ENCODE measurements at regions not wholly inside any gene's neighbourhood (a gene's known extent, or its start where the extent isn't known, plus 50 kb on each side); places are given as distances from the start of the nearest gene placed in this dataset.
A peak's percentile ranks its signal among the peaks of the same experiment; 100 is the strongest.

- H3K9me3 ChIP-seq (ENCODE audit: control insufficient read depth in 4 of 4, low read length in 3 of 4), result peaks cover 9 to 29% (median 15%) of the 10 kb centered on the region in 4 donors
- peak; percentile 35 for TF ChIP-seq YY1 (IDR thresholded peaks at IDR 0.05)
- no peak for TF ChIP-seq ATF3 (IDR thresholded peaks at IDR 0.05)
- TF ChIP-seq RXRA (IDR thresholded peaks at IDR 0.05), result peak; percentile 12 to 52
- no peak for TF ChIP-seq FOXA2 (IDR thresholded peaks at IDR 0.05)
- TF ChIP-seq MAX (IDR thresholded peaks at IDR 0.05), result peak; percentile 18
- TF ChIP-seq ZBTB33 (IDR thresholded peaks at IDR 0.05), result peak; percentile 8
- peak; percentile 71 for TF ChIP-seq SP1 (IDR thresholded peaks at IDR 0.05)
- TF ChIP-seq JUND (IDR thresholded peaks at IDR 0.05), result peak in 1 of 2 donors; percentile 2
- peak; percentile 70 for TF ChIP-seq HNF4G (IDR thresholded peaks at IDR 0.05)
- TF ChIP-seq HNF4A (conservative IDR thresholded peaks at IDR 0.05), result peak; percentile 83 to 86
- H3K4me3 ChIP-seq (ENCODE audit: low read depth in 1 of 3, low read length in 3 of 3), result peak overlapping the region in 1 of 3 donors; percentile 6
- H3K27ac ChIP-seq (ENCODE audit: low read depth in 1 of 2, low read length in 2 of 2), result peak overlapping the region; percentile 78 to 91
- H3K4me1 ChIP-seq (ENCODE audit: control insufficient read depth in 4 of 4, insufficient read depth in 4 of 4, low read length in 3 of 4), result peaks cover 0 to 25% (median 15%) of the 10 kb centered on the region in 4 donors
- no peak for DNase-seq (ENCODE audit: low spot score)
- WGBS, result 30% methylated on average over 7 of the region's 7 CpGs
- H3K36me3 ChIP-seq (ENCODE audit: control insufficient read depth in 4 of 4, insufficient read depth in 3 of 4, low read depth in 1 of 4, low read length in 3 of 4), result no peaks in the 10 kb centered on the region
- H3K9ac ChIP-seq (ENCODE audit: low read depth in 1 of 2, low read length in 2 of 2), result no peak overlapping the region
- H3K27me3 ChIP-seq (ENCODE audit: control insufficient read depth in 4 of 4, insufficient read depth in 4 of 4, low read length in 3 of 4), result no peaks in the 10 kb centered on the region
Observed at GRCh38 chr5:111635151-111635902, 121.7 kb downstream of the NREP start.

- TF ChIP-seq YY1 (IDR thresholded peaks at IDR 0.05), result no peak
- no peak for TF ChIP-seq FOXA2 (IDR thresholded peaks at IDR 0.05)
- no peak for TF ChIP-seq HNF4A (conservative IDR thresholded peaks at IDR 0.05)
- TF ChIP-seq MAX (IDR thresholded peaks at IDR 0.05), result no peak
- no peak for TF ChIP-seq ZBTB33 (IDR thresholded peaks at IDR 0.05)
- no peak for TF ChIP-seq NR2F2 (IDR thresholded peaks at IDR 0.05)
- TF ChIP-seq TAF1 (conservative IDR thresholded peaks at IDR 0.05), result no peak
- TF ChIP-seq HNF4G (IDR thresholded peaks at IDR 0.05), result no peak
- TF ChIP-seq ATF3 (IDR thresholded peaks at IDR 0.05), result no peak
- TF ChIP-seq RAD21 (IDR thresholded peaks at IDR 0.05), result no peak
- no peak for TF ChIP-seq CTCF (IDR thresholded peaks at IDR 0.05; ENCODE audit: low read depth, low read length, missing input control)
- TF ChIP-seq FOXA1 (IDR thresholded peaks at IDR 0.05), result no peak
- no peak for TF ChIP-seq GABPA (IDR thresholded peaks at IDR 0.05 in 1 of 2, conservative IDR thresholded peaks at IDR 0.05 in 1 of 2)
- TF ChIP-seq RXRA (IDR thresholded peaks at IDR 0.05), result no peak
- TF ChIP-seq SP1 (IDR thresholded peaks at IDR 0.05), result no peak
- no peak for TF ChIP-seq JUND (IDR thresholded peaks at IDR 0.05)
- TF ChIP-seq EGR1 (IDR thresholded peaks at IDR 0.05; ENCODE audit: low read depth in 2 of 2), result no peak
- TF ChIP-seq REST (IDR thresholded peaks at IDR 0.05), result no peak
Observed at GRCh38 chr5:111631328-111631727, 119.0 kb upstream of the STARD4 start.

More at GRCh38 chr5:111631328-111631727, 119.0 kb upstream of the STARD4 start:
- peaks cover 1 to 27% (median 18%) of the 10 kb centered on the region in 4 donors for H3K4me1 ChIP-seq (ENCODE audit: control insufficient read depth in 4 of 4, insufficient read depth in 4 of 4, low read length in 3 of 4)
- 80% methylated on average over 3 of the region's 3 CpGs for WGBS
- H3K36me3 ChIP-seq (ENCODE audit: control insufficient read depth in 4 of 4, insufficient read depth in 3 of 4, low read depth in 1 of 4, low read length in 3 of 4), result no peaks in the 10 kb centered on the region
- no peak overlapping the region for H3K9ac ChIP-seq (ENCODE audit: low read depth in 1 of 2, low read length in 2 of 2)
- H3K9me3 ChIP-seq (ENCODE audit: control insufficient read depth in 4 of 4, low read length in 3 of 4), result no peaks in the 10 kb centered on the region
- no peak for DNase-seq (ENCODE audit: low spot score)
- no peaks in the 10 kb centered on the region for H3K27me3 ChIP-seq (ENCODE audit: control insufficient read depth in 4 of 4, insufficient read depth in 4 of 4, low read length in 3 of 4)
- H3K4me3 ChIP-seq (ENCODE audit: low read depth in 1 of 3, low read length in 3 of 3), result no peak overlapping the region
- H3K27ac ChIP-seq (ENCODE audit: low read depth in 1 of 2, low read length in 2 of 2), result no peak overlapping the region

All from liver (tissue), 8 donors.